Activated CD8-positive, alpha-beta memory T cell treated with anti-CD3 and anti-CD28 coated beads, Interleukin-2, amount 50 U/mL, for 1 hour (primary cell): ENCODE measurements at regions not wholly inside any gene's neighbourhood (a gene's known extent, or its start where the extent isn't known, plus 50 kb on each side); places are given as distances from the start of the nearest gene placed in this dataset.

Source experiments
- DNase-seq: peaks from one replicate; pipeline ENCODE4 v3.0.0-alpha.2; 2020; ENCODE audit errors: extremely low read depth

DNA sequence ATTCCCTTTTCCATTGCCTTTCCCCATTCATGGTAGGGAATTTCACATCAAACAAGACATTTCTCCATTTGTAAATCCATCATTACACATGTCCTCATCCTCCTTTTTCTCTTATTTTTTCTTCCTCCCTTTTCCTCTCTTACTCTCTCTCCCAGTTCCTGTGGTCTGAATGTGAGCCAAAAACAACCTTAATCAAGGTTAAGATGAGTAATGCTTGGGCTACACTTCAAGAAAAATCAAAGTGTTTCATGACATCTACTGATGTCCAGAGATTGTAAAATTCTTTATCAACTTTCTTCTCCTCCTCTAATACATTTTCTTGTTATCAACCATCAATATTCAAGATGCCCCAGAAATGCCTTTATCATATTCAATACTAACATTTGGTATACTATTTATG, 172.5 kb upstream of the PRNP start:
- no peak for DNase-seq

DNA sequence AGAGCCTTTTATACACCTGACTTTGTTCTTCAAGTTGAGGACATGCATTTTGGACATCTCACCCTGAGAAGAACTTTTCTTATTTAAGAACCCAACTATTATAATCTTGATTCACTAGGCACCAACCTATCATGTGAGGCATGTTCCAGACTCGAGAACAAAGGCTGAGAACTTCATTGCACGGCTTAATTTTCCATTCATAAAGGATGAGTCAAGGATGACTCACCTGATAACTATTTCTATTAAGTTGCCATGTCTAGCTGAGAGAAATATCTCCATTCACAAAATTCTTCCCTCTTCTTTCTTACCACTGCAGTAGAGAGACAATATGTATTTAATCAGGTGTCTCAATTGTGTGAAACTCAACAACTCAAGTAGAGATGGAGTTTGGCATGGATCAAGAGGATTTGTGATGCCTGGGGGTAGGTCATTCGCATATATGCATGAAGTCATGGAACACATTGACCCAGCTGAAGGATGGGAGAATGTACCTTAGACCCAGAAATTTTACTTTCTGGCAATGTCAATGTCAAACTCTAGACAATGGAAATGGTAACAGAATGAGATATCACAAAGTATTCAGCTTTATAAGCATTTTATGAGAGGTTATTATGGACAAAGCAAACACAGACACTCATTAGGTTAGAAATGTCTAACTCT, 173.2 kb upstream of the PRNP start:
- no peak for DNase-seq

DNA sequence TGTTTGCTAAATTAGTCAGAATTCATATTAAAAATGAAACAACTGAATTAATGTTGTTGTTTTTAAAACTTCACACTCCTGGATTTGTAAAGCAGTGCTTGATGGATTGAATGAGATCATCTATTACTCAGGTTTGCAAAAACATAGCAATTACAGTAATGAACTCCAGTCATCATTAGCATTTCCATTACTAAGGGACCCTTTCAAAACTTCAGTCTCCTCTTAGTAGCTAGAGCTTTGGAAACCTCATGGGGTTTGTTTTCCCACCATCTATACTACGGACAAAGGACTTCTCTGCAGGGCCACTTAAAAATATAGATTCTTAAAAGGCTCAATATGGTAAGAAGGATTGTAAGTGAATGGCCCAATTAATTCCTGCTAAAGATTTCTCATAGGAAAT, 174.5 kb upstream of the PRNP start:
- DNase-seq: no peak

DNA sequence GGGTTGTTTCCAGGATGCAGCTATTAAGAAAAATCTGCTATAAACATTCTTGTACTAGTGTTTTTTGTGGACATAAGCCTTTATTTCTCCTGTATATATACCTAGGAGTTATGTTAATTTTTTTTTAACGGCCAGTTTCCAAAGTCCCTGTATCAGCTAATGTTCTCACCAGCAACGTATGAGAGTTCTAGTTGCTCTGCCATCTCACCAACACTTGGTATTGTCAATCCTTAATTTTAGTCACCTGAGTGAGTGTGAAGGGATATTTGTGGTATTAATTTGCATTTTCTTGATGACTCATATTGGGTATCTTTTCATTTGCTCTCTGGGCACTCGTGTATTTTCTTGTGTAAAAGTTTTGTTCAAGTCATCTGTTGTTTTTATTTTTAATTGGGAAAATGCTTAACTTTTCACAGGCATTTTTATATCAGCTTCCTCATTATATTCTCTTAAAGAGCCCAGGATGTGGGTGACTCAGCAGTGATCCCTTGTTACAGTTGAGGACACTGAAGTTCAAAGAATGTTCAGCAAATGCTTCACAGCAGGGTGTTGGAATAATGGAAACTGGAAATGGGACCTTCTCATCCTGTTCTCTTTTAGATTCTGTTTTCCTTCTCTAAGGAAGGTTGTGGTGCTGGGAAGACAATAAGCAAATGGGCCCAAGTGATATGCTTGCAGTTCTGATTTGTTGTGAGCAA, 176.3 kb upstream of the PRNP start:
- no peak for DNase-seq

DNA sequence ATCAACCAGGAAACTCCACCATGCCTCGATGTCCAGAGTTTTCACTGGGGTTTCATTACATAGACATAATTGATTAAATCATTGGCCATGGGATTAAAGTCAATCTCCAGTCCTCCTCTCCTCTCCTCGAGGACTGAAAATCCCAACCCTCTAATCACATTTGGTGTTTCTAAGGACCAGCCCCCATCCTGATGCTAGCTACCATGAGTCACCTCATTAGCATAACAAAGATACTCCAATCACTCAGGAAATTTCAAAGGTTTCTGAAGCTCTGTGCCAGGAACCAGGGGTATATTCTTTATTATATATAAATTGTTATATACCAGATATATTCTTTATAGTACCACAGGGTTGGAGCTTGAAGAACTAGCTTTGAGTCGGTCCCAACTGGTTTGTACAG, 177.5 kb upstream of the PRNP start:
- DNase-seq: no peak

DNA sequence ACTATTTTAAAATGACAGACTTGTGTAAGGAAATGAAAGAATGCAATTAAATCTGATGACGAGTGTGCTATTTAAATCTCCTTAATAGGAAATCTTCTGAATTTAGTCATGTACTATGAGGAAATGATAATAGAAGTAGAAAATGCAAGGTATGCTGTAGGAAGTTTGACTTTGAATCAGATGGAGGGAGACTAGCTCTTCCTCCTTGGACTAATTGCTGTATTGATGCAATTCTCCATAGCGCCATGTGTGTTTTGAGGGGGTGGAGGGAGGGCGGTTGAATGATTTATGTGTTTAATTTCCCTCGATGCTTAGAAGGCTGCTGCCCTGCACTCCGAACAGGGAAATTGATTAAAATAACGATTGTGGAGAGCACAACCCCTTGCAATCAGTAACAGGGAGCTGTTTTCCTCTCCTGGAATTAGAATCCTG, 179.0 kb upstream of the PRNP start:
- DNase-seq: no peak

DNA sequence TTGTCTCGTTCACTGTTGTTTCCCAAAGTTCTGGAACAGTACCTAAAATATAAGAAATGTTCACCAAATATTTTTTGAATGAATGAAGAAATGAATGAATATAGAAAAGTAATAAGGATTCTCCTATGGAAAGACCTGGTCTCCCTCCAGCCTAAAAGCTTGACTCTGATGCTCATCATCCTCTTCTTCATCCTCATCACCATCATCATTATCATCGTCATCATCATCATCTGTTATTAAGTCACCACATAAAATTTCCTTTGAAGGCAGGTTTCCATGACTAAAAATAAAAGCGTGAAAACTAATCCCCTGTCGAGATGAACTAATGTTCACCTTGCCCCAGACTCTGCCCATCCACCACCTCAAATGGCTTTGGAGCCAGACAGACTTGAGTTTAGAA, 181.4 kb upstream of the PRNP start:
- no peak for DNase-seq

DNA sequence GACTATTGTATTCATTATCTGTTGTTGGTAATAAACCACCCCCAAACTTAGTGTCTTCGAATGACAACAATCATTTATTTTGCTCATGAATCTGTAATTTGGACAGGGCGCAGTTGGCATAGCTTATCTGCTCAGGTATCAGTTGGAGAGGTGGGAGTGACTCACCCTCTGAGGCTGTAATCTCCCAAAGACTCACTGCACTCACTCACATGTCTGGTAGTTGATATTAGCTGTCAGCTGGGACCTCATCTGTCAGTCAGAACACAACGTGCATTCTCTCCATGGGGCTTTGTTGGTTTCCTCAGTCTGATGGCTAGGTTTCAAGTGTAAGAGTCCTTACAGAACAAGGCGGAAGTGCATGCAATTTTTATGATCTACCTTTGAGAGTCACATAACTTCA, 183.5 kb upstream of the PRNP start:
- DNase-seq: no peak

DNA sequence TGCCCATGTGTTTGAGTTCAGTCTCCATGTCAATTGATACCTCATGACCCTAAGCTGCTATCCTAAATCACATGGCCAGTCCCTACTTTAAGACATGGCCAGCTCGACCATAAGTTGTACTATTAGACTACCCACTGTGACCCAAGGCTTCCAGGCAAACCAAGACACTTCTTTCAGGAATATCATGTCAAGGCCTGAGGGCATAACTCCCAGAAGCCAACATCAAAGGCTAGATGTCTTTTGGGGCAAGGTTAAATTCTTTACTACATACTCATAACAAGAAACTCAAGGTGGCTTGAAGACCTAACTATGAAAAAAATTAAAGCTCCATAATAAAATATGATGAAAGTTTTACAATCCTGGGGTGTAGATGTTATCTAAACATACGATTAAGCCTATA, 192.9 kb upstream of the PRNP start:
- no peak for DNase-seq

DNA sequence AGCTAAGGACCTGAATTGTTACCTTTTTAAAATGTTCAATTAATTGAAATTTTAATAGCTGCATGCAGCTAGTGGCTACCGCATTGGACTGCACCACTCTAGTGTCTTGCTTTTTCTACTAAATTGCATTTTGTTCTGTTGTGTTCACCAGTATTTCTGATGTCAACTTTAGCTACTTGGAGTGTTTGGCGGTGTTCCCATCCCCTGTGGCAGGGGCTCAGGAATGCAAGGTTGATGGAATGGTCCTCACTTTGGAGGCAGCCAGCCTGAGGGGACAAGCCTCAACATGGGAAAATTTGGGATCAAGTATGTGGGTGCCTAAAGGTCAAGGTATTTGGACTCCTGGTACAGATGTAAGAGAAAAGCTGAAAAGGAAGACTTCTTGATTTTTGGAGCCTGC, 194.6 kb upstream of the PRNP start:
- no peak for DNase-seq

DNA sequence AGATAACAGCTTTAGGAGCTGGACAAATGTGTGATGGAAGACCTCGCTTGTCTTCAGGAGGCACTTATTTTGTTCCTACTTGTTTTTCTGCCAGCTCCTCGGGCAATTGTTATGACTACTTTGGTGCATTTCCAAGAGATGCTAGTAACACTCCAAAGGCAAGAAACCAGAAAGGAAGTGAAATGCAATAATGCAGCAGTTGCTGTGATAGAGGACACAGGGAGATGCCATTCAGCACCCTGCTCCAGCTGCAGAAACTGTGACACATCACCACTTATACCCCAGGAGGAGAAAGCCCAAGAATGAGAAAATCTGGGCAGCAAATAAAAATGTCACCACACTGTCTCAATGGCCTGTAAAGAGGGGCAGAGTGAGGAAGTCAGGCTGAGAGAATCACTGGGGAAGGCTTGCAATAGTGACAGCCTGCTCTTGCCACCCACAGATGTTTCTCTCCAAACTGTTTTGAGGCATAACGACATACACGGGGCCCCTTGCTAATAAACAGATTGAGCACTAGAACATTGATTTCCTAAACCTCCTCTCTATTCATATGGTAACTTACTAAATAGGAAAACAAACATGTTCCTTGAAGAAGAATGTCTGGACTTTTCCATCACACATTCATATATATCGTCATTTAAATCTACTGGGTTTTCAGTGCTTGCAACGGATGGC, 195.5 kb upstream of the PRNP start:
- DNase-seq: no peak

DNA sequence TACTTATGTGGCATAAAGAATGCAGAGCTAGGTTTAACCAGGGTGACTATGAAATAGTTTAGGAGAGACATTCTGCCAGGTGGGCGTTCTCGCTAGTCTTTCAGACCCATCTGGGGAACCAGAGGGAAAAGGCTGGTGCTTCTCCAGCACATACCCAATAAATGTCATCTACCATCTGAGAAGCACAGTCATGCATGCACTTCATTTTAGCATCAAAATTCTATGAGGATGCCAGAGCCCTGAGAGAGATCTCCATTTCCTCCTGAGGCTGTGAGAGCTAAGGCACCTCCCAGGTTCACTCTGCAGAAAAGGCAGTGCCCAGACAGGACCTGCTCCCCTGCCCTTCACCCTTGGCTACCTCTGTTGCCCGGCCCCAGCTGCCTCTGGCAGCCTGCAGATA, 196.2 kb upstream of the PRNP start:
- DNase-seq: no peak

DNA sequence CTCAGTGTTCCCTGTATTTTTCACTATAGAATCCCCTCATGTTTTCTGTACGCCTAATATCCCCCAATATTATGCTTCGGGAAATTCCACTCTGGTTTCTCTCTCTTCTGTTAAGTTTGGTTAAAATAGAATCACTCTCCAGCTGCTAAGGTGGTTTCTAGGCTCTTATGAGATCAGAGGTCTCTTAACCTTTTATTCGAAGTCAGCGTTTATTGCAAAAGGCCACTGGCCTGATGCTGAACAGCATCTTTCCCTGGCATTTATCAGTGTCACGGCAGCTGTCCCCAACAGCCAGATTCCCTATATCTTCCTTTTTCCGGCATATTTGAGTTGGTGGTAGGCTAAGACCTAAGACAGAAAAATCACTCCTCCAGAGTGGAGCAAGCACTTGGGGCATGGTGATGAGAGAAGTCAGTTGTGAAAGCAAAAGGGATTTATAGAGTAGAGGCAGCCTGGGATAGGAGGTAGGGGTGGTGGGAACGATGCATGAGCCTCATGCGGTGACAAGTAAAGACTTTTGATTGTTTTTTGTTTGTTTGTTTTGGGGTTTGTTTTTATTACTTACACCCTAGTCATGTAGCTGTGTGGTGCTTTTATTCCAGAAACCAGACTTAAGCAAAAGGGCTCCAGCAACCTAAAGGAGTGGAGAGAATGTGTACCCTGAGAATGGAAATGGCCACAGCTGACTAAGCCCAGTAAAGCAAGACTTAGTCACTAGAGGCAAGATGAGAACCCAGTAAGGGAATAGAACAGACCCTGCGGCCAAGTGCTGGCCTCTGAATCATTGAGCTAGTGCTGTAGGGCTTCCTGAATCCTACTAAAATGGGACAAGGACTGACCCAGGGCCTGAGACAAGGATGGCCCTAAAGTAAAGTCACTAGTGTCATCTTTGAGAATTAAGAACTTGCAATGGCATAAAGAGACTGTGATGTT, 197.6 kb upstream of the PRNP start:
- no peak for DNase-seq

DNA sequence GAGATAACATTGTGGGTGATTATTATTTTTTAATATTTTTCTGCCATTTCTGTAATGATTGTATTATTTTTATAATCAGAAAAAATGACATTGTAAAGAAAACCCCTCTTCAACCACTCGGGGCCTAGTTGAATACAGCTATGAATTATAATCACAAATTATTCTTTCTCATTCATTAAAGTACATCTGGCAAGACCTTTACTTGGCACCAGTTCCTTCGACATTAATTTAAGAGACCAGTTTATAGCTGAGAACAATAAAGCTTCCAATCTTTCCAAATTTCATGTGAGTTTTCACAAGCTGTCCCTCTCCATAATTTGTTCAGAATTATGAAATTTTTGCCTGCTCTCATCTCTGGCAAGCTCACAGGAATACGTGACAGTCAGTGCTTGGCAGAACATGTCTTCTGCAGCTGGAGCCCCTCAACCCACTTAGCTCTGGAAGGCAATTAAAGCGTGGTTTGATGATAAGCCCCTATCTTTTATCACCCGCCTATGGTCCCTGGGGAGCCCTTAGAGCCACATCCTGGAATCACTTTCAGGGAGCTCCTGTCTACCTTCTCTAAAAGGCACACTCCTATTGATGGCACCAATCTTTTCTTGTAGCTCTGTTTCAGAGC, 201.8 kb upstream of the PRNP start:
- DNase-seq: no peak

DNA sequence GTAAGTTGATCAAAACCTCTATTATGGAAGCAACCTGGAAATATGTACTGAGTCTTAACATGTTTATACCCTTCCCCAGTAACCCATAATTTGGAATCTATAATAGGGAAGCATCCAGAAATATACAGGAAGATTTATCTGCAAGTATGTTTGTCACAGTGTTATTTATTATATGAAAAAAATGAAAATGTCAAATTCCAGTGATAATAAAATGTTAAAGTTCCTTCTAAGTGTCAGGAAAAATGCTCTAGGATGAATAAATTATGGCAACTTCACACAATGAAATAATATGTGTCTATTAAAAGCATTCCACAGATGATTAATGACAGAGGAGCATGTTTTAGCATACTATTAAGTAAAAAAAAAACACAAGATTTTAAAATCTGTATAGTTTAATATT, 202.3 kb upstream of the PRNP start:
- no peak for DNase-seq

DNA sequence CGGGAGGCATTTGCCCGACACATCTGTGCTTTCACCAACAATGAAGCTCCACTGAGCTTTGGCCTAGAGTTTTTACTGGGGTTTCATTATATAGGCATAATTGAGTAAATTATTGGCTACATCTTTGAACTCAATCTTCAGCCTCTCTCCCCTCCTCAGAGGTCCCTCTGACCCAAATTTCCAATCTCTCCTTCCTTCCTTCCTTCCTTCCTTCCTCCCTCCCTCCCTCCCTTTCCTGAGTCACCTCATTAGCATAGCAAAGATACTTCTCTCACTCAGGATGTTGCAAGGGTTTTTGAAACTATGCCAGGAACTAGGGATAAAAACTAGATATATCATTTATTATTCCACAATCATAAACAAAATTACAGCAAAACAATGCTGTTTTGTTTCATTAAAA, 202.8 kb upstream of the PRNP start:
- DNase-seq: no peak

DNA sequence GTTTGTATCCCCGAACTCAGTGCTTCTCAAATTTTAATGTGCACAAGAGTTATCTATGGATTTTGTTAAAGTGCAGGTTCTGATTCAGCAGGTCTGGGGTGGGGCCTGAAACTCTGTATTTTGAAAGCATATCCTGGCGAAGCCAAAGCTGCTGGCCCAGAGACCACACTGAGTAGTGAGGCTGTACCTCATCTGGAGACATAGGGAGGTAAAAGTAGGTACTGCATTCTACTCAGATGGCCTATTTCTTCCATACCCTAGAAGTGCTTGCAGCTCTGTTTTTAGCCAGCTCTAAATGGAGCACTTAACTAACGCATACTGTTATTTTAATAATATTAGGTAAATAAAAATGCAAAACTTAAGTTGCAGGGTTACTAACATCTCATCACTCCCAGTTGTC, 206.2 kb upstream of the PRNP start:
- DNase-seq: no peak

DNA sequence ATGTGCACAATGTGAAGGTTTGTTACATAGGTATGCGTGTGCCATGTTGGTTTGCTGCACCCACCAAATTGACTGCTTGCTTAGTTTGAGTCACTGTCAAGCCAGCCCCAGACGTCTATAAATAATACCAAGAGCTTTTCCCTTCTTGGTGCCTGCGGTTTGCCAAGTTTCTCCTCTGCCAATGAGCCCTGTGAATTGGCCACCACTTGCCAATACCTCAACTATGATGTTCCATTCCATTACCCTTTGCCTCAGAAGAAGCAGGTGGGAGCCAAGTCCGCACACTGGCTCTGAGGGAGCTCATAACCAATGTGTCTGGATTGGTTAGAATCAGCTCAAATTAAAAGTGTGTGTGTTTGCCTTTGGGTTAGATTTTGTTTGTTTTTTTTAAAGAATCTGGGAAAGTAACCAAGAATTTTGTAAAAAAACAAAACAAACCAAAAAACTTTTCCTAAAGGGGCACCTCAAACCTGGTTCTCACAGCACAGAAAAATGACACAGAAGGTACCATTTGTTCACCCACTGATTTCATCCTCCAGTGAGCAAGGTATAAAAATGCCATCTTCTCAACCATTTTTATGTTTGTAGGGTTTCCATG, 209.3 kb upstream of the PRNP start:
- DNase-seq: no peak

DNA sequence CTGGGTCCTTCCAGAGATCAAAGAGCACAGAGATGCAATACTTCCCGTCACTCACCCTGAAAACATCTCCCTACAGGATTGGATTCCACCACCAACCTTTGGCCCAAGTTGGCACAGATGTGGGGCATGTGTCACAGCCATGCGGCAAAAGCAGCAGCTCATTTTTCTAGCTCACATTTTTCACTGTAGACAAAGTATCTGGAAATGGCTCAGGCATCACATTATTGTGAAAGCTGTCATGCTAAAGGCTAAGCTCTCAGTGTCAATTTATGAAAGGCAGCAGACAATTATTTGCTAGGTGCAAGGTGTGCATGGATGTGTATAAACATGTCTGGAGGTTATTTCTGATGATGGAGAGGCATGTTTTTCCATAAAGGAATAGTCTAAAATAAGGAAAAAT, 213.3 kb upstream of the PRNP start:
- no peak for DNase-seq

DNA sequence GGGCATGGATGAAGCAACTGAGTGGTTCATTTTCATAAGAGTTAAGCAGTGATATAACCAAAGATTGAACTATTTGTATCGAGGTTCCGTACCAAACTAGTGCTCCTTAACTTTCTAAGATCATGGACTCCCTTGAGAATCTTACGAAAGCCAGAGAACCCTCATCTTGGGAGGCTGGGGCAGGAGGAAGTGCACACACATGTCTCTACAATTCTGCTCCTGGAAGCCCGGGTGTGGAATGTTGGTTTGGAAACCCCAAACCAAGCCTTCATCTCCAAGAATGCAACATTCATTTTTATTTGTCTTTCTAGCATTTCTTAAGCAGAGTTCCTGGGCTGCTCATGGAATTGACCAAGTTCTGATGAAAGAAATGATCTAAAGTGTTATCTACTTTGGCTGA, 215.0 kb upstream of the PRNP start:
- DNase-seq: no peak

DNA sequence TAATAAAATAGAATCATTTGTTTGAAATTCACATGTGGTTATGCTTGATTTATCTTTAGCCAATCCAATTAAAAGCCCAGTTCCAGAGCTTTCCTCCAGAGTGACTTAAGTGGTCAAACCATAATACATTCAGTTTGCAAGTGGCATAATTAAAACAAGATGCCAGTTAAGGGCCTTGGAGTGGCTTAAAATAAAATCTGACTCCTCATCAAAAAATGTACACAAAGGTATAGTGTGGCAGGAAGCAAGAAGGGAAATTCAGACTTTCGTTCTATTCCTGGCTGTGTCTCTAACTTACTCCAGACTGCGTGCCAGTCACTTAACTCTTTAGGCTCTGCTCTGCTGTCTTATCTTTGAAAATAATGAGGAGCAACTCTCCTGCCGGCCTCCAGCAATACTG, 215.9 kb upstream of the PRNP start:
- no peak for DNase-seq
